ENCODE measurements at regions not wholly inside any gene's neighbourhood (a gene's known extent, or its start where the extent isn't known, plus 50 kb on each side); places are given as distances from the start of the nearest gene placed in this dataset.
A peak's percentile ranks its signal among the peaks of the same experiment; 100 is the strongest.
"Not testable (repeated sequence)": the region's sequence is repeated elsewhere in the genome, so short reads cannot be mapped to it uniquely, and the experiment has no call there.

- no peak for DNase-seq
Observed at GRCh38 chrX:93468075-93468474, 205.3 kb downstream of the NAP1L3 start.

- DNase-seq, result no peak
Observed at GRCh38 chrX:93466383-93466782, 207.0 kb downstream of the NAP1L3 start.

GRCh38 chrX:93461060-93461459, 212.3 kb downstream of the NAP1L3 start:
- DNase-seq, result no peak

- no peak for DNase-seq
Observed at GRCh38 chrX:93454509-93454908, 218.9 kb downstream of the NAP1L3 start.

- not testable (repeated sequence) for DNase-seq
Observed at GRCh38 chrX:93434721-93435120, 238.7 kb downstream of the NAP1L3 start.

- no peak for DNase-seq
Observed at GRCh38 chrX:93428497-93428896, 244.9 kb downstream of the NAP1L3 start.

GRCh38 chrX:93422693-93423092, 250.7 kb downstream of the NAP1L3 start:
- peak; percentile 56 for DNase-seq

- DNase-seq, result no peak
Observed at GRCh38 chrX:93420525-93421082, 252.8 kb downstream of the NAP1L3 start.

GRCh38 chrX:93420090-93420489, 253.3 kb downstream of the NAP1L3 start:
- no peak for DNase-seq

GRCh38 chrX:93419642-93420041, 253.7 kb downstream of the NAP1L3 start:
- DNase-seq, result no peak

- DNase-seq, result no peak
Observed at GRCh38 chrX:93404121-93404520, 269.3 kb downstream of the NAP1L3 start.

- DNase-seq, result no peak
Observed at GRCh38 chrX:93354651-93355050, 318.7 kb downstream of the NAP1L3 start.

- DNase-seq, result no peak
Observed at GRCh38 chrX:93346309-93346708, 327.1 kb downstream of the NAP1L3 start.

- DNase-seq, result not testable (repeated sequence)
Observed at GRCh38 chrX:93344287-93344686, 329.1 kb downstream of the NAP1L3 start.

GRCh38 chrX:93332329-93332728, 341.0 kb downstream of the NAP1L3 start:
- DNase-seq, result no peak

GRCh38 chrX:93322110-93322509, 351.3 kb downstream of the NAP1L3 start:
- no peak for DNase-seq

- no peak for DNase-seq
Observed at GRCh38 chrX:93319609-93320008, 353.8 kb downstream of the NAP1L3 start.

Measured in activated CD4-positive, alpha-beta T cell treated with anti-CD3 and anti-CD28 coated beads, Interleukin-2, Interleukin-6, amounts not matched to agents 100 ng/mL and 50 ng/mL, durations not matched to agents 16 hours and 8 hours (primary cell).